ENCODE measurements at regions not wholly inside any gene's neighbourhood (a gene's known extent, or its start where the extent isn't known, plus 50 kb on each side); places are given as distances from the start of the nearest gene placed in this dataset.

DNA sequence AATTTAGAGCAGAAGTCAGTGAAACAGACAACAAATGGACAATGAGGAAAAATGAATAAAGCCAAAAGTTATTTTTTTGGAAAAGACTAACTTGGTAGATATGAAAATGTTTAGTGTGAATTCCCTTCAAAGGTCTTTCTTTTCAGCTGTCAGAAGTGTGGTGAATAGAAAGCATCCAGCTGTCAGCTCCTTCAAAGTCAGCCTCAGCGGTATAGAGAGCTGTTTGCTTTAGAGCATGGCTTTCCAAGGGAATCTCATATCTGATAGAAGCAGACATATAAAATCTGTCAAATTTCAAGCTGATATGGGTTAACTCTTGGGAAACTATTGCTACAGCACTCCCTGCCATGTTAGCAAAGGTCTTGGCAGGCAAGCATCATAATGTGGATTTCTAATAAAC is 309.3 kb downstream of the CASP12 start:
- TF ChIP-seq CTCF (conservative IDR thresholded peaks at IDR 0.05; ENCODE audit: low read length) (no peak), EZH2phosphoT487 (IDR thresholded peaks at IDR 0.05; ENCODE audit: borderline replicate concordance) (no peak)

All from Loucy (cell line).